ENCODE measurements at regions not wholly inside any gene's neighbourhood (a gene's known extent, or its start where the extent isn't known, plus 50 kb on each side); places are given as distances from the start of the nearest gene placed in this dataset.

GRCh38 chrY:7272556-7273195, 361.1 kb upstream of the AMELY start:
- H3K4me3 ChIP-seq (ENCODE audit: low read length): peak overlapping the region; percentile 78
- H3K4me1 ChIP-seq (ENCODE audit: control insufficient read depth, insufficient read depth, low read length): peaks cover 4% of the 10 kb centered on the region
- no peaks in the 10 kb centered on the region for H3K4me1 Mint-ChIP-seq
- no peaks in the 10 kb centered on the region for H3K9me3 Mint-ChIP-seq
- no peak for DNase-seq
- H3K4me3 Mint-ChIP-seq: no peak overlapping the region
- no peaks in the 10 kb centered on the region for H3K36me3 ChIP-seq (ENCODE audit: control insufficient read depth, insufficient read depth, low read length)
- no peak for TF ChIP-seq CTCF (conservative IDR thresholded peaks at IDR 0.05)
- H3K27me3 ChIP-seq (ENCODE audit: control insufficient read depth, insufficient read depth, low read length, poor library complexity, severe bottlenecking): no peaks in the 10 kb centered on the region
- H3K9me3 ChIP-seq (ENCODE audit: control insufficient read depth, low read length): no peaks in the 10 kb centered on the region
- 4% methylated on average over 21 of the region's 24 CpGs; no CpG with 5 or more reads in 1 of the 2 experiments for WGBS, 2 experiments (ENCODE audit: insufficient coverage in 1 of 2, insufficient read length in 1 of 2)
- H3K36me3 Mint-ChIP-seq (ENCODE audit: low read depth): no peaks in the 10 kb centered on the region
- no peak overlapping the region for H3K9ac ChIP-seq (ENCODE audit: extremely low read depth, low read length, poor library complexity, severe bottlenecking)
- H3K27me3 Mint-ChIP-seq (ENCODE audit: insufficient read depth): no peaks in the 10 kb centered on the region
- no peak overlapping the region for H3K27ac ChIP-seq (ENCODE audit: low read depth, low read length)
- no peak overlapping the region for H3K27ac Mint-ChIP-seq

- no peak overlapping the region for H3K27ac ChIP-seq (ENCODE audit: low read depth, low read length)
- H3K27ac Mint-ChIP-seq: no peak overlapping the region
- H3K4me1 ChIP-seq (ENCODE audit: control insufficient read depth, insufficient read depth, low read length): peaks cover 5% of the 10 kb centered on the region
- WGBS, 2 experiments (ENCODE audit: insufficient coverage in 1 of 2, insufficient read length in 1 of 2): 96% methylated on average over 24 of the region's 29 CpGs; no CpG with 5 or more reads in 1 of the 2 experiments
- no peak for TF ChIP-seq CTCF (conservative IDR thresholded peaks at IDR 0.05)
- H3K9ac ChIP-seq (ENCODE audit: extremely low read depth, low read length, poor library complexity, severe bottlenecking): no peak overlapping the region
- H3K4me3 Mint-ChIP-seq: no peak overlapping the region
- no peak for DNase-seq
- no peaks in the 10 kb centered on the region for H3K9me3 ChIP-seq (ENCODE audit: control insufficient read depth, low read length)
- H3K36me3 ChIP-seq (ENCODE audit: control insufficient read depth, insufficient read depth, low read length): no peaks in the 10 kb centered on the region
- H3K4me3 ChIP-seq (ENCODE audit: low read length): no peak overlapping the region
- H3K27me3 Mint-ChIP-seq (ENCODE audit: insufficient read depth): no peaks in the 10 kb centered on the region
- H3K4me1 Mint-ChIP-seq: no peaks in the 10 kb centered on the region
- H3K9me3 Mint-ChIP-seq: no peaks in the 10 kb centered on the region
- H3K27me3 ChIP-seq (ENCODE audit: control insufficient read depth, insufficient read depth, low read length, poor library complexity, severe bottlenecking): no peaks in the 10 kb centered on the region
- H3K36me3 Mint-ChIP-seq (ENCODE audit: low read depth): no peaks in the 10 kb centered on the region
Observed at GRCh38 chrY:7263773-7264172, 352.2 kb upstream of the AMELY start.

GRCh38 chrY:7262531-7262930, 351.0 kb upstream of the AMELY start:
- no peak overlapping the region for H3K4me3 Mint-ChIP-seq
- Histone ChIP-seq H3K4me3 (ENCODE audit: low read length) (no peak overlapping the region), H3K9me3 (ENCODE audit: control insufficient read depth, low read length) (peaks cover 2% of the 10 kb centered on the region), H3K4me1 (ENCODE audit: control insufficient read depth, insufficient read depth, low read length) (peaks cover 5% of the 10 kb centered on the region), H3K36me3 (ENCODE audit: control insufficient read depth, insufficient read depth, low read length) (no peaks in the 10 kb centered on the region), H3K9ac (ENCODE audit: extremely low read depth, low read length, poor library complexity, severe bottlenecking) (no peak overlapping the region), H3K27me3 (ENCODE audit: control insufficient read depth, insufficient read depth, low read length, poor library complexity, severe bottlenecking) (no peaks in the 10 kb centered on the region), H3K27ac (ENCODE audit: low read depth, low read length) (no peak overlapping the region)
- H3K27me3 Mint-ChIP-seq (ENCODE audit: insufficient read depth): no peaks in the 10 kb centered on the region
- WGBS, 2 experiments (ENCODE audit: insufficient coverage in 1 of 2, insufficient read length in 1 of 2): 98% methylated on average over 4 of the region's 4 CpGs; no CpG with 5 or more reads in 1 of the 2 experiments
- H3K4me1 Mint-ChIP-seq: no peaks in the 10 kb centered on the region
- DNase-seq: no peak
- no peaks in the 10 kb centered on the region for H3K36me3 Mint-ChIP-seq (ENCODE audit: low read depth)
- H3K27ac Mint-ChIP-seq: no peak overlapping the region
- H3K9me3 Mint-ChIP-seq: no peaks in the 10 kb centered on the region
- no peak for TF ChIP-seq CTCF (conservative IDR thresholded peaks at IDR 0.05)
